ENCODE measurements at regions not wholly inside any gene's neighbourhood (a gene's known extent, or its start where the extent isn't known, plus 50 kb on each side); places are given as distances from the start of the nearest gene placed in this dataset.
A peak's percentile ranks its signal among the peaks of the same experiment; 100 is the strongest.

GRCh38 chr10:71073451-71074175, 138.8 kb upstream of the UNC5B start:
- H3K4me1 ChIP-seq: peaks cover 34% of the 10 kb centered on the region
- no peak overlapping the region for H3K4me2 ChIP-seq
- H3K9ac ChIP-seq: no peak overlapping the region
- H3K27ac ChIP-seq: no peak overlapping the region
- H3K4me3 ChIP-seq: no peak overlapping the region
- H4K20me1 ChIP-seq: no peaks in the 10 kb centered on the region
- H3K27me3 ChIP-seq: no peaks in the 10 kb centered on the region
- no peak for TF ChIP-seq Cebpa-rat (IDR thresholded peaks at IDR 0.05)
- no peaks in the 10 kb centered on the region for H3K9me3 ChIP-seq
- no peaks in the 10 kb centered on the region for H3K36me3 ChIP-seq

GRCh38 chr10:71074176-71074755, 138.1 kb upstream of the UNC5B start:
- Histone ChIP-seq H3K27ac (no peak overlapping the region), H3K9me3 (no peaks in the 10 kb centered on the region), H3K4me1 (peaks cover 27% of the 10 kb centered on the region), H4K20me1 (no peaks in the 10 kb centered on the region), H3K4me2 (no peak overlapping the region), H3K4me3 (no peak overlapping the region), H3K27me3 (no peaks in the 10 kb centered on the region), H3K9ac (no peak overlapping the region), H3K36me3 (no peaks in the 10 kb centered on the region)
- no peak for TF ChIP-seq Cebpa-rat (IDR thresholded peaks at IDR 0.05)

DNA sequence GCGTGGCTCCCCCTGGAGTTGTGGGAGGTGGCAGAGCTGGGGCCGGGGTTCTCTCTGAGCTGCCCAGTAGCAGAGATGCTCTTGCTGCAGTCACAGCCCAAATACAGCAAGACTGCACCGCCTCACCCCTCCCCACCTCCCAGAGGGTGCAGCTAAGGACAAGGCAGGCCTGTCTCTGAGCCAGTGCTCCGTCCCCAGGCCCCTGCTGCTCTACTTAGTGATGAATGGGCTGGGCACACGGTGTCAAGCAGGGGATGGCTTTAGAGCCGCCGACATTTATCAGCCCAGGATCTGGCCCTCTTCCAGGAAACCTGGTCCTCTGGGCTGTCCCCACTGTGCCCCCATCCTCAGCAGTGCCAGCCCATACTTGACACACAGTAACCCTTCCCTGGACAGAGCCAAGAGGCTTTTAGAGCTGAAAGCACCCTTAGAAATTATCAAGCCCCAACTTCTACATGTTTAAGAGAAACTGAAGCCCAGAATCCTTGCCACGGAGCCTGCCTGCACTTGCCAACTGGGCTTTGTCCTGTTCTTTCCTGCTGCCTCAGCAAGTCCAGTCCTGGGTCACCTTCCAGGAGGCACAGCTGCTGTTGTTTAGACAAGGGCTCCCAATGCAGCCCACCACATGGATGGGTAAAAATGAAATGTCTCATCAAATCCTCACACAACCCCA, 137.1 kb upstream of the UNC5B start:
- Histone ChIP-seq H3K36me3 (no peaks in the 10 kb centered on the region), H3K4me3 (no peak overlapping the region), H3K27ac (no peak overlapping the region), H3K4me2 (no peak overlapping the region), H4K20me1 (no peaks in the 10 kb centered on the region), H3K9ac (no peak overlapping the region), H3K4me1 (peaks cover 19% of the 10 kb centered on the region), H3K9me3 (no peaks in the 10 kb centered on the region), H3K27me3 (no peaks in the 10 kb centered on the region)
- no peak for TF ChIP-seq Cebpa-rat (IDR thresholded peaks at IDR 0.05)

DNA sequence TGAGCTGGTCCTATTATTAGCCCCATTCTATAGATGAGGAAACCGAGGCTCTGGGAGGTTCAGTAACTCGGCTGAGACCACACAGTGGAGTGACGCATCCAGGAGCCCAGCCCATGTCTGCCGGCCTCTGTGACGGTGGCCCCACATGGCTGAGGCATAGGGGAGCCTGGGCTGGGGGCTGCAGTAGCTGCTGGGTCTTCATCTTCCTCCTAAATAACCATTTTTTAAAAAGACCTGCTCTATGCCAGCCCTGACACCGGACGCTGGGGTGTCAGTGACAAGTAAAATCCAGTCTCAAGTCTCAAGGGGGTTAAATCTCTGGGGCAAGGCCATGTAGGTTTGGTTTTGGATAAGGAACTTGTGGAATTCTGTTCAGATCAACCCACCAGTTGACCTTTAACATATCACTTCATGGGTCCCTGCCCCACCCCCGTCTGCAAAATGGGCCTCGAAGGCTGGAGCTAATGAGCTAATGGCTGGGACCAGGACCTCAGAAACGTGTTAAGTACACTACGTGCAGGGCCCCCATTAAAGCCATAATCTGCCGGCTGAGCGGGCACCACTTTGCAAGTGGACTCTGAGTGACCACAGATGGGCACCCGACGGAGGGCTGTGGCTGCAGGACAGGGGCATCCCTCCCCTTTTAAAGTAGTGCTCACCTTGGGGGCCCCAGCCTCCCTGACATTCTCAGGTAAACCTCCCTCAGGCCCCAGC, 136.5 kb upstream of the UNC5B start:
- Histone ChIP-seq H3K9me3 (no peaks in the 10 kb centered on the region), H3K9ac (no peak overlapping the region), H3K4me1 (peaks cover 21% of the 10 kb centered on the region), H3K4me3 (no peak overlapping the region), H4K20me1 (no peaks in the 10 kb centered on the region), H3K27ac (no peak overlapping the region), H3K36me3 (no peaks in the 10 kb centered on the region), H3K27me3 (no peaks in the 10 kb centered on the region), H3K4me2 (no peak overlapping the region)
- TF ChIP-seq Cebpa-rat (IDR thresholded peaks at IDR 0.05): no peak

DNA sequence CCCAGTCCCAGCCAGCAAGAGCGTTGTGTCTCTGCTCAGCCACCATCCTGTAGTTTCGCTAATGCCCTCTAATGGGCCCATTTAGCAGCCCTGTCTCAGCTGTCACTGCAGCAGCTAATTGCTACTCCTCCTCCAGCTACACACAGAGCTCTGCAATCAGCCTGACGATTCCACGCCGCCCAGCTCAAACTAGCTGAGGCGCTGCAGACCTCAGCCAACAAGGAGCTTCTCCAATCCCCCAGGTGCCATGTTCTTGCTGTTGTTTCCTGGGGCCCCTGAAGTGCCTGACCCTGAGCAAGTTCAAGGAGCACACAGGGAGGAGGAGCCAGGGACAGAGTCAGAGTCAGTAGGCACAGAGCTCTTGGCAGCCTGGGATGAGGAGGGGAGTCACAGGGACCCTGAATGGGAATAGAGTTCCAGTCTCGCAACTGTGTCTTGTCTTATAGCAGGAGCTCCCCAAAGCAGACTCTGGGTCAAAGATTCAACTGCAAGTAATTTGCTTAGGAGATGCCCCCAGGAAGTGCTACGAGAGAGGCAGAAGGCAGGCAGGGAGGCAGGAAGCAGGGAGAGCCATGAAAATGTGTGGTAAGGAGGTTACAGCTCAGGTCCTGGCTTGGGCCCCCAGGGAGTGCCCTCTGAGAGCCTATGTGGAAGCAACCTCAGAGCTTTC, 135.8 kb upstream of the UNC5B start:
- Histone ChIP-seq H3K4me1 (peaks cover 24% of the 10 kb centered on the region), H3K4me3 (no peak overlapping the region), H3K27ac (no peak overlapping the region), H4K20me1 (no peaks in the 10 kb centered on the region), H3K27me3 (no peaks in the 10 kb centered on the region), H3K36me3 (no peaks in the 10 kb centered on the region), H3K9ac (no peak overlapping the region), H3K4me2 (peak overlapping the region; percentile 32), H3K9me3 (no peaks in the 10 kb centered on the region)
- TF ChIP-seq Cebpa-rat (IDR thresholded peaks at IDR 0.05): no peak

GRCh38 chr10:71077143-71077581, 135.2 kb upstream of the UNC5B start:
- H4K20me1 ChIP-seq: no peaks in the 10 kb centered on the region
- no peaks in the 10 kb centered on the region for H3K27me3 ChIP-seq
- H3K4me1 ChIP-seq: peaks cover 28% of the 10 kb centered on the region

DNA sequence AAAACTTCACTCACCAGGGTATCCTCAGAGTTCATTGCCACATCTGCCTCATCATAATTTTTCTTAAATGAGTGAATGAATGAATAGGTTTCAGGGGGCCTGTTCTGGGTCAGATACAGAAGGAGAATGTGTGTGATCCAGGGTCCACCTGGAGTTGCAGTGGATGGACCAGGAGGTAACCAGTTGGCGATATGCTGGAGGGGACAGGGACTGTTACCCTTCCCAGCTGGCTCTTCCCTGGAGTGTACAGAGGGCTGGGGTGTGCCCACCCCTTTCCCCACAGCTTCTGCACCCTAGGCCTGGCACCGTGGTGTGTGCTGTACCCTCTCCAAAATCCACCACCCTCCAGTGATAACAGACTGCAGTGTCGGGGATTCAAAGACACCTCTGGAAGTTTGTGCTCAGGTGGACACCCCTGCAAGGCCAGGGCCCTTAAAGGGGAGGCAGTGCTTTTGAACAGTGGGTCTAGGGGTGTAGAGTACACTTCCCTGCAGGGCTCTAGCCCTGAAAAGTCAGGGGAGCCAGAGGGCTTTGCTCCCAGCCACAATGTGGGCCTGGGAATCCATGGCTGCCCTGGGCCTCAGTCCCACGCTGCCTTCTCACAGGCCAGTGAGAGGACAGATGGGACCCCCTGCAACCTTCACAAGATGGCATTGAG, 134.4 kb upstream of the UNC5B start:
- no peaks in the 10 kb centered on the region for H3K36me3 ChIP-seq
- no peak for TF ChIP-seq Cebpa-rat (IDR thresholded peaks at IDR 0.05)
- no peaks in the 10 kb centered on the region for H3K27me3 ChIP-seq
- no peaks in the 10 kb centered on the region for H4K20me1 ChIP-seq
- H3K9ac ChIP-seq: no peak overlapping the region
- H3K4me1 ChIP-seq: peaks cover 30% of the 10 kb centered on the region
- no peak overlapping the region for H3K27ac ChIP-seq
- no peaks in the 10 kb centered on the region for H3K9me3 ChIP-seq
- no peak overlapping the region for H3K4me3 ChIP-seq
- no peak overlapping the region for H3K4me2 ChIP-seq

More at GRCh38 chr10:71077143-71077581, 135.2 kb upstream of the UNC5B start:
- H3K9me3 ChIP-seq: no peaks in the 10 kb centered on the region
- TF ChIP-seq Cebpa-rat (IDR thresholded peaks at IDR 0.05): no peak
- H3K27ac ChIP-seq: no peak overlapping the region
- no peak overlapping the region for H3K4me3 ChIP-seq
- no peak overlapping the region for H3K9ac ChIP-seq
- H3K4me2 ChIP-seq: peak overlapping the region; percentile 32
- no peaks in the 10 kb centered on the region for H3K36me3 ChIP-seq

GRCh38 chr10:71078454-71079145, 133.8 kb upstream of the UNC5B start:
- Histone ChIP-seq H3K27ac (no peak overlapping the region), H3K4me3 (no peak overlapping the region), H3K27me3 (no peaks in the 10 kb centered on the region), H3K4me1 (peaks cover 30% of the 10 kb centered on the region), H3K4me2 (no peak overlapping the region), H4K20me1 (no peaks in the 10 kb centered on the region), H3K36me3 (no peaks in the 10 kb centered on the region), H3K9ac (no peak overlapping the region), H3K9me3 (no peaks in the 10 kb centered on the region)
- no peak for TF ChIP-seq Cebpa-rat (IDR thresholded peaks at IDR 0.05)

Data from BLaER1 (cell line).